GM21423 (cell line): ENCODE measurements at regions not wholly inside any gene's neighbourhood (a gene's known extent, or its start where the extent isn't known, plus 50 kb on each side); places are given as distances from the start of the nearest gene placed in this dataset.
"Not testable (repeated sequence)": the region's sequence is repeated elsewhere in the genome, so short reads cannot be mapped to it uniquely, and the experiment has no call there.

ENCODE experiments used
- ATAC-seq: cut with Tn5 transposase; IDR thresholded peaks from one replicate; pipeline ENCODE4 v1.9.1; 2021; ENCODE audit warnings: mild to moderate bottlenecking, moderate library complexity; ENCODE audit not compliant: unreplicated experiment

DNA sequence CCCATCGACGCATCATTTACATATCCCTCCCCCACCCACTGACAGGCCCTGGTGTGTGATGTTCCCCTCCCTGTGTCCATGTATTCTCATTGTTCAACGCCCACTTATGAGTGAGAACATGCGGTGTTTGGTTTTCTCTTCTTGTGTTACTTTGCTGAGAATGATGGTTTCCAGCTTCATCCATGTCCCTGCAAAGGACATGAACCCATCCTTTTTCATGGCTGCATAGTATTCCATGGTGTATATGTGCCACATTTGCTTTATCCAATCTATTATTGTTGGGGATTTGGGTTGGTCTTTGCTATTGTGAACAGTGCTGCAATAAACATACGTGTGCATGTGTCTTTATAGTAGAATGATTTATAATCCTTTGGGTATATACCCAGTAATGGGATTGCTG, 243.3 kb downstream of the TTC6 start:
- not testable (repeated sequence) for ATAC-seq

GRCh38 chr14:37841039-37841438, 245.6 kb downstream of the TTC6 start:
- ATAC-seq: not testable (repeated sequence)

GRCh38 chr14:37842106-37842505, 246.7 kb downstream of the TTC6 start:
- no peak for ATAC-seq

- no peak for ATAC-seq
These were observed 248.7 kb downstream of the TTC6 start for GRCh38 chr14:37843954-37844607.

DNA sequence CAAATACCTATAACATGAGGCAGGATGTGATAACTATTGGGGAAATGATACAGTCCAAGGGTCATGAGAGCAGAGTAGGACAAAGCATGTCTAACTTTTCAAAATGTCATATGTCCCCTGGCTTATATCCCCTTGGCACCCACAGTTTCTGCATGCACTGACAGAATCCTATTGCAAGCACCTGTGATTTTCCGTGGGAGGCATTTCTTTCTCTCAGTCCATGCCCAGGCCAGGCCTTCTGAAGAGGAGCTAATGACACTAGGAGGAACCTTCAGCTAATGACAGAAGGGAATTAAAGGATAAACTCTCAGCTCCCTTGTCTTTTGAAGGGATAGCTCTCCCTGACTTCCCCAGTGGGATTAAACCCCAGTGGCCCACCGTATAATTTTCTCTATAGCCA, 249.2 kb downstream of the TTC6 start:
- ATAC-seq: no peak

DNA sequence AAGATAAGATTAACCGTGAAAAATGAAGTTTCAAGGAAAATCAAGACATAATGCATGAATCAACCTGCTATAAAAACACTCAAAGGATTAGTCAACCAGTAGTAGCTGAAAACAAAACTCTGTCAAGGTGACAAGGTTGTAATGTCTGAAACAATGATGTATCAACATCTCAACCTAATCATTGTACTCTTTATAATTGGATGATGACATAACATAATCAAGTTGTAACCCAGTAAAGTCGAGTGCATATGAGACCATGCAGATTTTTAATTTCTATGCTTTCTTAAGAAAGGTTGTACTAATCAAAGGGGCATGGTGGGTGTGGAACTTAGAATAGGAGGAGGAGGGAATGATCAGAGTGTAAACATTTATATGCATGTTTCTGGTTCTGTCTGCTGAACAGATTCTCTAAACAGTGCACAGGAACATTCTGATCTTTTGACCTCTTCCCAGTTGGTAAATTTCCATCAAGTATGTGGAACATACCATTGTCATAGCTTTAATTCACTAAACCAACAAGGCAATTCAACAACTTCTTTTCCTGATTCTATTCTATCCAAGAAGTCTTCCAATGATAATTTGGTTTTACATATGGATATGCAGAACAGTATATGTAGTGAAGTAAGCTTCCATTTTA, 253.7 kb downstream of the TTC6 start:
- ATAC-seq: no peak

GRCh38 chr14:37851054-37851453, 255.6 kb downstream of the TTC6 start:
- no peak for ATAC-seq

DNA sequence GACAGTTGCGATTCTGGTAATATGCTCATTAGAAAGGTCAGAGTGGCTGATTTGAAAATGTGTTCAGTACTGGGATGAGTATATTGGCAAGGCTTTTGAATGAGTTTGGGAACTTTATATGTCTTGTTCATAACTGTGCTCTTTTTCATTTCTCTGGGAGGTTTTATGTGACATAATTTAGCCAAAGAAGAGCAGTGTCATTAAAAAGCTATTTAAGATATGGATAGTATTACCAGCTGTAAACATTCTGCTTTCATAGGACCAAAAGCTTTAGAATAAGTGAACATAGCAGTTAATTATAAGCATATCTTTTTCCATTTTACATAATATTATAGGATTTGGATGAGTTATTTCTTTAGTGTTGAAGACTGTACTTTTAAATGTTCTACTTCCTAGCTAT, 260.4 kb downstream of the TTC6 start:
- no peak for ATAC-seq

DNA sequence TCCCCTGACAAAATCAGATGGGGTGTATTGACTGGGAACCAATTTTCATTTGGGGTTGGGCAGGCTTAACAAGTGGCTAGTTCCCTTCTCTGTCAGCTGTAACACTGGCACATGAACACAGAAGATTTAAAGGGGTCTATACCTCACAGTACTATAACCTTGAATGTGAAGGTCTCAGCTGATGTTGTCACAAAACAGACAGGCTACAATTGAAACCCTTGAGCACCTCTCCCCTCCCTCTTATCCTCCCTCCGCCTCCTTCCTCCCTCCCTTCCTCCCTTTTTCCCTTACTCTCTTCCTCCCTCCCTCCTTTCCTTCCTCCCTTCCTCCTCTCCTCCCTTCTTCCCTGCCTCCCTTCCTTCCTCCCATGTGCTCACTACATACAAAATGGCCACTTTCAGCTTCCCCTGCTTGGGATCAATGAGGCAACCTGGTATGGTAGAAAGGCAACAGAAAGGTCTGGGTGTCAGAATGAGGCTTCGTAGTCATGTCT, 262.4 kb downstream of the TTC6 start:
- ATAC-seq: no peak

- no peak for ATAC-seq
These were observed 263.3 kb downstream of the TTC6 start for GRCh38 chr14:37858733-37859132.

- ATAC-seq: no peak
These were observed 263.7 kb downstream of the TTC6 start for GRCh38 chr14:37859177-37859576.

- no peak for ATAC-seq
These were observed 266.8 kb downstream of the TTC6 start for GRCh38 chr14:37862263-37862662.

- no peak for ATAC-seq
These were observed 268.7 kb downstream of the TTC6 start for GRCh38 chr14:37864128-37864527.

DNA sequence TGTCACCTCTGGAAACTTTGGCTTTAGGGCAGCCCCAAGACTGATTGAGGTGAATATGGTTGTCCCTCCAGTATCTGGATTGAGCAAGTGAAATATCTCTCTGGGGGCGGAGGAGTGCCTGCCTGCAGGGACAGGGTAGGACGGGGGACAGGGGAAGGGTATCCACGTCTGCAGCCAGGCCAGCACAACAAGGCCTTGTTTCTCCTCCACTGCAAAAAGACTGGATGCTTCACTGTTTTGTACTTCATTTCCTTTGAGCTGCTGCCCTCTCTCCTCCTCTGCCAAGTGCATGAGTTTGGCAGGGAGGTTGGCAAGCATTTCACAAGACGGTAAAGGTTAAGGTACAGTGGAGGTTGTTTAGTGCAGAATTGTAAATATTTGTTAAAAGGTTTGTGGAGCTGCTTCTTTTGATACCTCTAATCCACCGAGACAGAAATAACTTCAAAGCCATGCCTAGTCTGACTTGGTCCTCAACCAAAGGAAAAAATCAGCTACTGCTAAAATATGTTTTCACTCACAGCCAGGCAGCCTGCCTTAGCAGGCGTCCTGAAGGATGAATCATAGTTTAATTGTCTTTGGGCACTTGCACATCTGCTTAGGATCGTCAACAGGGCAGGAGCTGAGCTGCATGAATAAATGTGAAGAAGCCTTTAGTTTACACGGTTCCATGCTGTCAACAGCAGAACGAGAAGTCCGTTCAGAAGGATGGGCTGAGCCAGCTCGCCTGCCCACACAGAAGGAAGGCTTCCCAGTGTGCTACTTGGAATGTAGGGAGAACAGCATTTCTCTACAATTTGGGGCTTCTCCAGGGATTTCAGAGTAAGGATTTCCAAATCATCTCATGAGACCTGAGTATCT, 269.7 kb downstream of the TTC6 start:
- no peak for ATAC-seq

DNA sequence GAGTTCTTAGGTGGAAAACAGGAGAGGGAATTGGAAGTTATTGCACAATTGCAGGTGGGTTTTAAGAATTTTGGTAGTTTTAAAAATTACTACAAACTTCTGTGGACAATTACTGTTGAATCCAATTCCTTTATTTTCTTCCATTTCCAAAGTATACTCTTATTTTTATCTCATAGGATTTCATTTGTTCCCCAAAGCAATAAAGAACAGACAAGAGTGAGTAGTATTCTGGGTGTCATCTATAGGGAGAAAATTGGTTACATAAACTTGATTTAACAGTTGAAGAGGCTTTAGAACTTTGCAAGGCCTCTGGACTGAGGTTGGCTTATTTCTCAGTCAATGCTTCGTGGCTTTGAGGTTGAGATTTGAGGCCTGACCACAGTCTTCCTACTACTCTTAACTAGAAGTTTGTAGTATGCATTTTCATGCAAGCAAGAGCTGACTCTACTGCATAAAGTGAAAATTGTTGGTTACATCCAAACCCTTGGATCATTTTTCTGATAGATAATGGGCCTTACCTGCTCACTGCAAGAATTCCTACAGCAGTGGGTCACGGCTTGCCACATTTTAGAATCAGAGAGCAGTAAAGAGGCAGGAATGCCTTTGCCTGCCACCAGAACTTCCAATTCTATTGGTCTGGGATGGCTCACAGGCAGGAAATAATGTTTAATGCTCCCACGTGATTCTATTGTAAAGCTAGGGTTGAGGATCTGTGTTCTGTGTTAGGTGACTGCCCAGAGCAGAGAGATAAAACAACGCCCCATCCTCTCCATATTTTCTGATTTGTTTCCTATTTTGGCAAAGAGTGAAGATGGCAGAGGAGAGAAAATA, 270.5 kb downstream of the TTC6 start:
- no peak for ATAC-seq

- no peak for ATAC-seq
These were observed 274.2 kb downstream of the TTC6 start for GRCh38 chr14:37869633-37870032.

DNA sequence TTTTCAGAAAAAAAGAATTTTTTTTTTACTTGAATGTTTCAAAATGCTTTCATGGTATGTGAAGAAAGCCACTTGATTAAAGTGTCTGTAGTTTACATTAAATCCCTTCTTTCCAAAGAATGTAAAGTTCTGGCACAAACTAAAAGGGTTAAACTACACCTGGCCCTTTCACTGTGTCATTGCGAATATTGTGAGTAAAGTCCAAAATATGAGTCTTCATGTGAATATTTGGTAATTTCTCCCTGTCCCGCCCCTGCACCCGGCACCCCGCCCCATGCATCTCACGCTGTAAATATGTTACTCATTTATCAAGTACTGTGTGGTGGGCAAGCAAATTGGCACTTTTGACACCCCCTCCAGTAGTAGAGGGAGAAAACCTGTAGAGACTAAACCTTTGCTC, 274.7 kb downstream of the TTC6 start:
- no peak for ATAC-seq

DNA sequence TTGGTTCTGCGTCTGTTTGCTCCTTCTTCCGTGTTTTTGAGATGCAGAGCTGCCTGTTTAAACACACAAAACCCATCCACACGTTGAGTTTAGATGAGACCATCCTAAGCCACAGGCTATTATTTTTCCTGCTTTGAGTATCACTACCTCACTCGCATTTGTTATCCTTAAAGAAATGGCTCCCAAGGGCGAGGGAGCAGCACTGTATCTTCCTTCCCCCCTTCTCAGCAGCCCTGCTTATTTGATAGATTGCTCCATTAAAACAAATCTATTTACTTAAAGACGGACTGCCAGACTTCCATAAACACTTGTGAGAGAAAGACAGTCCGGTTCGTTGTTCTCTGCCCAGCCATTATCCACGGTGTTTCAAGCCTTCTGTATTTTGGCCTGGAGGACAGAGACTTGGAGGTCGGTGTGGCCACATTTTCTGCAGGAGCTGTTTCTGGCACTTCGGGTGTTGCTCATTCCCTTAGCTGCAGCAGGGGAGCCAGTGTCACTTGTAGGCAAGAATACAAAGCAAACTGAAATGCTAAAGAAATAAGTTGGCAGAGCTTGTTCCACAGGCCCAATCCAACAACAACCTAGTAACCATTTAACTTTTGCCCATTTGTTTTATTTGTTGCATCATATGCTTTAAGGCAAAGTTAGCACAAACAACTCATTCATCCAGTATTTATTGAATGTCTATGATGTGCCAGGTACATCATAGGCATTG, 275.4 kb downstream of the TTC6 start:
- no peak for ATAC-seq

- not testable (repeated sequence) for ATAC-seq
These were observed 278.6 kb downstream of the TTC6 start for GRCh38 chr14:37874065-37874428.

GRCh38 chr14:37874429-37875109, 279.1 kb downstream of the TTC6 start:
- ATAC-seq: peak; percentile 97
